ENCODE measurements at regions not wholly inside any gene's neighbourhood (a gene's known extent, or its start where the extent isn't known, plus 50 kb on each side); places are given as distances from the start of the nearest gene placed in this dataset.

DNA sequence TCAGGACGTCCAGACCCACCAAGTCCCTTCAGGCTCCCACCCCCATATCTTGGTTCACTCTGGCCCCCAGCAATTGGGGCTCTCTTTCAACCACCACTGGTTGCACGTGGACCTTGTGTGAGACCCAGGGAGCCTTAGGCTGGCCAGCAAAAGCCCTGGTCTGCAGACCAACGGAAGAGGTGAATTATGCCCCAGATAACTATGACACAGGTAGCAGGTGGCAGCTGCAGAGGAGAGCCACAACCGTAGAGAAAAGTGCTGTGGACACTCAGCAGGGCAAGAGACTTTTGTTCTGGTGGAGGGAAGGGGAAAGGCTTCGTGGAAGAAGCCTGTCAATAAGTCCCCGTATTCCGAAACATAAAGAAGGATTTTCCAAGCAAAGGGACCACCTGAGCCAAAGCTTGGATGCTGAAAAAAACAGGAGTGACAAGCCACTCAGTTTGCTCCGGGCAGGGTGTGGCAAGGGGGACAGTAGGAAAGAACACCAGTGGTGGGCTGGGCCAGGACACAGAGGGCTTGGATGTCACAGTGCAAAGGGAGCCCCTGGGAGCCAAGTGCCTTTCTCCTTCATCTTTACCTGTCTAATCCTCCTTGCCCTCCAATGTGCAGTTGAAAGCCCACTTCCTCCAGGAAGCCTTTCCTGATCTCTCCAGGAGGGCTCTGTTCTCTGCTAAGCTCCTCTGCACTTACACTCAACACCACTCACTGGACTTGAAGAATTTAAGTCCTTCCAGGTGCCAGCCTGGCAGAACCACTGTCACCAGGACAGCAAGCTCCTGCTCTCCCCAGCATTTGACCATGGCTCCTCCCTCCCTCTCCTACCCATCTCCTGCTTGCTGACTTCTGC lies 264.7 kb downstream of the BUD13 start:
- TF ChIP-seq, protein P1, sequence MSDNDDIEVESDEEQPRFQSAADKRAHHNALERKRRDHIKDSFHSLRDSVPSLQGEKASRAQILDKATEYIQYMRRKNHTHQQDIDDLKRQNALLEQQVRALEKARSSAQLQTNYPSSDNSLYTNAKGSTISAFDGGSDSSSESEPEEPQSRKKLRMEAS (IDR thresholded peaks at IDR 0.05), result no peak
- TF ChIP-seq YY1 (IDR thresholded peaks at IDR 0.05) (no peak), EGR1 (IDR thresholded peaks at IDR 0.05; ENCODE audit: low read depth in 2 of 2) (no peak), RAD21 (IDR thresholded peaks at IDR 0.05) (no peak), SP1 (IDR thresholded peaks at IDR 0.05) (no peak), HNF4G (IDR thresholded peaks at IDR 0.05) (no peak), GABPA (IDR thresholded peaks at IDR 0.05 in 1 of 2, conservative IDR thresholded peaks at IDR 0.05 in 1 of 2) (no peak), FOXA1 (IDR thresholded peaks at IDR 0.05) (no peak)
- TF ChIP-seq, protein P2, sequence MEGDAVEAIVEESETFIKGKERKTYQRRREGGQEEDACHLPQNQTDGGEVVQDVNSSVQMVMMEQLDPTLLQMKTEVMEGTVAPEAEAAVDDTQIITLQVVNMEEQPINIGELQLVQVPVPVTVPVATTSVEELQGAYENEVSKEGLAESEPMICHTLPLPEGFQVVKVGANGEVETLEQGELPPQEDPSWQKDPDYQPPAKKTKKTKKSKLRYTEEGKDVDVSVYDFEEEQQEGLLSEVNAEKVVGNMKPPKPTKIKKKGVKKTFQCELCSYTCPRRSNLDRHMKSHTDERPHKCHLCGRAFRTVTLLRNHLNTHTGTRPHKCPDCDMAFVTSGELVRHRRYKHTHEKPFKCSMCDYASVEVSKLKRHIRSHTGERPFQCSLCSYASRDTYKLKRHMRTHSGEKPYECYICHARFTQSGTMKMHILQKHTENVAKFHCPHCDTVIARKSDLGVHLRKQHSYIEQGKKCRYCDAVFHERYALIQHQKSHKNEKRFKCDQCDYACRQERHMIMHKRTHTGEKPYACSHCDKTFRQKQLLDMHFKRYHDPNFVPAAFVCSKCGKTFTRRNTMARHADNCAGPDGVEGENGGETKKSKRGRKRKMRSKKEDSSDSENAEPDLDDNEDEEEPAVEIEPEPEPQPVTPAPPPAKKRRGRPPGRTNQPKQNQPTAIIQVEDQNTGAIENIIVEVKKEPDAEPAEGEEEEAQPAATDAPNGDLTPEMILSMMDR (IDR thresholded peaks at IDR 0.05; ENCODE audit: low read depth, low read length, missing input control), result no peak
- TF ChIP-seq, protein P3, sequence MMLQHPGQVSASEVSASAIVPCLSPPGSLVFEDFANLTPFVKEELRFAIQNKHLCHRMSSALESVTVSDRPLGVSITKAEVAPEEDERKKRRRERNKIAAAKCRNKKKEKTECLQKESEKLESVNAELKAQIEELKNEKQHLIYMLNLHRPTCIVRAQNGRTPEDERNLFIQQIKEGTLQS (IDR thresholded peaks at IDR 0.05), result no peak
